SKM-1 treated with dmso at 0.1 percent for 144 hours (cell line): ENCODE measurements at regions not wholly inside any gene's neighbourhood (a gene's known extent, or its start where the extent isn't known, plus 50 kb on each side); places are given as distances from the start of the nearest gene placed in this dataset.

Experiments used
- DNase-seq: peaks from one replicate; lab custom pipeline; 2025; ENCODE audit not compliant: unreplicated experiment; lab: John Stamatoyannopoulos, UW

DNA sequence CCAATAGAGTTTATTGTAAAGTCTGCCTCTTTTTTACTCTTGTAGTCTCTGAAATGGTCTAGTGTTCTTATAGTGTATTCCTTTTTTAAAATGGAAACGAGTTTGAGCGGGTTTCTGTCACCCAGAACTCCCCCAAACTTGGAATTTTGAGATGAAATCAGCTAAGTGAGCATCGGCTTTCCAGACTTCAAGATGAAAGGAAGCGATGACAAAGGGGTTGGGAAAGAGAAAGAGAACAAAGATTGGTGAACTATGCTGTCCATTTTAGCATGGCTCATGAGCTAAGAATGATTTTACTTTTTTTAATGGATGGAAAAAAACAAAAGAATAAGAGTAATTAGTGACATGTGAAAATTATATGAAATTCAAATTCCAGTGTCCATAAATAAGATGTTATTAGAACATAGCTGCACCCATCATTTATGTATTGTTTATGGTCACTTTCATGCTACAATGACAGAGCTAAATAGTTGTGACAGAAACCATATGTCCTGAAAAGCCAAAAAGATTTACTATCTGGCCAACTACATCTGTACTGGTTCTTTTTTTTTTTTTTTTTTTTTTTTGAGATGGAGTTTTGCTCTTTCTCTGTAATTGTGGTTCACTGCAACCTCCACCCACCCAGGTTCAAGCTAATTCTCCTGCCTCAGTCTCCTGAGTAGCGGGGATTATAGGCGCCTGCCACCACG, 52.7 kb upstream of the PDZRN3 start:
- DNase-seq = no peak
